Transverse colon (tissue), 4 donors: ENCODE measurements at regions not wholly inside any gene's neighbourhood (a gene's known extent, or its start where the extent isn't known, plus 50 kb on each side); places are given as distances from the start of the nearest gene placed in this dataset.

Experiments used
- EP300 ChIP-seq: sonication (generic); formaldehyde crosslinking; IDR thresholded peaks from one replicate; pipeline ENCODE4 v1.6.1; 2017; ENCODE audit warnings: antibody characterized with exemption, low read depth
- POLR2AphosphoS5 ChIP-seq, 3 donors: sonication (generic); formaldehyde crosslinking; IDR thresholded peaks; one replicate each; pipeline ENCODE4 v1.6.1; 2016; ENCODE audit warnings: antibody characterized with exemption in 3 of 3
- TF ChIP-seq, protein P1 (sequence below), 5 experiments: fragments of 200-600 bp in 3 of 5; fragments of 450-650 bp in 2 of 5; sonication (generic) in 3 of 5; IDR thresholded peaks; 1 replicate in 2 of 5; 2 replicates in 3 of 5; pipeline ENCODE4 v1.5.1; 2016 to 2017; ENCODE audit warnings: antibody characterized with exemption in 5 of 5, inconsistent platforms in 3 of 5, mild to moderate bottlenecking in 2 of 5, moderate library complexity in 1 of 5

GRCh38 chr3:48077815-48078214, 61.6 kb upstream of the MAP4 start:
- TF ChIP-seq POLR2AphosphoS5 (IDR thresholded peaks at IDR 0.05) (no peak), EP300 (no peak)
- TF ChIP-seq, protein P1, sequence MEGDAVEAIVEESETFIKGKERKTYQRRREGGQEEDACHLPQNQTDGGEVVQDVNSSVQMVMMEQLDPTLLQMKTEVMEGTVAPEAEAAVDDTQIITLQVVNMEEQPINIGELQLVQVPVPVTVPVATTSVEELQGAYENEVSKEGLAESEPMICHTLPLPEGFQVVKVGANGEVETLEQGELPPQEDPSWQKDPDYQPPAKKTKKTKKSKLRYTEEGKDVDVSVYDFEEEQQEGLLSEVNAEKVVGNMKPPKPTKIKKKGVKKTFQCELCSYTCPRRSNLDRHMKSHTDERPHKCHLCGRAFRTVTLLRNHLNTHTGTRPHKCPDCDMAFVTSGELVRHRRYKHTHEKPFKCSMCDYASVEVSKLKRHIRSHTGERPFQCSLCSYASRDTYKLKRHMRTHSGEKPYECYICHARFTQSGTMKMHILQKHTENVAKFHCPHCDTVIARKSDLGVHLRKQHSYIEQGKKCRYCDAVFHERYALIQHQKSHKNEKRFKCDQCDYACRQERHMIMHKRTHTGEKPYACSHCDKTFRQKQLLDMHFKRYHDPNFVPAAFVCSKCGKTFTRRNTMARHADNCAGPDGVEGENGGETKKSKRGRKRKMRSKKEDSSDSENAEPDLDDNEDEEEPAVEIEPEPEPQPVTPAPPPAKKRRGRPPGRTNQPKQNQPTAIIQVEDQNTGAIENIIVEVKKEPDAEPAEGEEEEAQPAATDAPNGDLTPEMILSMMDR (IDR thresholded peaks at IDR 0.05), result no peak
